ENCODE measurements at regions not wholly inside any gene's neighbourhood (a gene's known extent, or its start where the extent isn't known, plus 50 kb on each side); places are given as distances from the start of the nearest gene placed in this dataset.

DNA sequence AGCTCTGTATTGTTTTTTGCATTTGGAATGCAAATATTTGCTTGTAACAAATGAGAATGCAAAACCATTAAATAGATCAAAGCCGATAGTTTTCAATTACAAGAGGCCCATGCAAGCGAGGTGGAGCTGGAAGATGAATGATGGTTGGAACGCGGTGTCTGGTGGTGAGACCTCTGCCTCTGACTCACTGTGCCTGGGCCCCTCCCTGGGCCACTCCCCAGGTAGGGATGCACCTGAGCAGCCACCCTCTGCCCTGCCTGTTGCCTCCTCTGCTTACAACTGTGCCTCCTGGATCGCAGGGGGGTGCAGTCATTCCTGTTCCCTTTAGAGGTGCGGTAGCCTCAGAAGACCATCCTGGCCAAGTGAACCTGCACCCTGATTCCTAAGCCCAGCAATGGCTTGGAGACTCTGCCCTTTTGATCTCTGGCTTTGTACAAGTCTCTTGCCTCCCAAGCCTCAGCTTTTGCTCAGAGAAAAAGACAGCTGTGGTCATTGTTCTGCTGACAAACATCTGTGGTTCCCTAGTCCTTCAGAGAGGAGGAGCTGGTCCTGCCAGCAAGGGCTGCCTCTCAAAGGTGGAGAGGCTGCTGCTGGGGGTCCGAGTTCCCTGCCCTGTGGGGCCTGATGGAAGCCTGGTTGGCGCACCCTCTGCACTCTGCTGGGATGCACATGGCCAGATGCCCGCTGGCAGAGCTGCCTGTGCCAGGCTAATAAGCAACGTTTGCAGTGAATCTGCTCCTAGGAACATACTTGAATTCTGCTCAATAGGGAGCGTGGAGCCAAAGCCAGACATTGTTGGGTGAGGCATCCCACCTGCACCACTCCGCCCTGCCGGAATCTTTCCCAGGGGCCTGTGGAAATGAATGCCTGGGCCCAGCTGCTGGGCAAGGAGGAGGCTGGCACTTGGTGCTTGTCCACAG, 126.3 kb upstream of the TCERG1L start:
- TF ChIP-seq, protein P1, sequence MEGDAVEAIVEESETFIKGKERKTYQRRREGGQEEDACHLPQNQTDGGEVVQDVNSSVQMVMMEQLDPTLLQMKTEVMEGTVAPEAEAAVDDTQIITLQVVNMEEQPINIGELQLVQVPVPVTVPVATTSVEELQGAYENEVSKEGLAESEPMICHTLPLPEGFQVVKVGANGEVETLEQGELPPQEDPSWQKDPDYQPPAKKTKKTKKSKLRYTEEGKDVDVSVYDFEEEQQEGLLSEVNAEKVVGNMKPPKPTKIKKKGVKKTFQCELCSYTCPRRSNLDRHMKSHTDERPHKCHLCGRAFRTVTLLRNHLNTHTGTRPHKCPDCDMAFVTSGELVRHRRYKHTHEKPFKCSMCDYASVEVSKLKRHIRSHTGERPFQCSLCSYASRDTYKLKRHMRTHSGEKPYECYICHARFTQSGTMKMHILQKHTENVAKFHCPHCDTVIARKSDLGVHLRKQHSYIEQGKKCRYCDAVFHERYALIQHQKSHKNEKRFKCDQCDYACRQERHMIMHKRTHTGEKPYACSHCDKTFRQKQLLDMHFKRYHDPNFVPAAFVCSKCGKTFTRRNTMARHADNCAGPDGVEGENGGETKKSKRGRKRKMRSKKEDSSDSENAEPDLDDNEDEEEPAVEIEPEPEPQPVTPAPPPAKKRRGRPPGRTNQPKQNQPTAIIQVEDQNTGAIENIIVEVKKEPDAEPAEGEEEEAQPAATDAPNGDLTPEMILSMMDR (IDR thresholded peaks at IDR 0.05; ENCODE audit: extremely low read depth, missing control alignments): no peak
- no peak for DNase-seq (ENCODE audit: low spot score)

DNA sequence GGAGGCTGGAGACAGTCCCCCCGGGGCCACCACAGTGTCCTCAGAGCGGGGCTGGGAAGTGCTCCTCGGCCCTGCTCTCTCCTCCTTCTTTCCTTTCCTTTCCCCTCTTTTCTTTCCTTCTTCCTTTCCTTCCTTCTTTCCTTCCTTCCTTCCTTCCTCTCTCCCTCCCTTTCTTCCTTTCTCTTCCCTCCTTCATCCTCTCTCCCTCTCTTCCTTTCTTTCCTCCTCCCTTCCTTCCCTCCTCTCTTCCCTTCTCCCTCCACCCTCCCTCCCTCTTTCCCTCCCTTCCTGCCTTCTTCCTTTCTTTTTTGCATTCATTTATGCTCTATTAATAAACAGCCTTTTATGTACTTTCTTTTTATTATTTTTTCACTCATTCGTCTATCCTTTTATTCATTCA, 127.1 kb upstream of the TCERG1L start:
- DNase-seq (ENCODE audit: low spot score): no peak
- TF ChIP-seq, protein P1 (IDR thresholded peaks at IDR 0.05; ENCODE audit: extremely low read depth, missing control alignments): no peak

DNA sequence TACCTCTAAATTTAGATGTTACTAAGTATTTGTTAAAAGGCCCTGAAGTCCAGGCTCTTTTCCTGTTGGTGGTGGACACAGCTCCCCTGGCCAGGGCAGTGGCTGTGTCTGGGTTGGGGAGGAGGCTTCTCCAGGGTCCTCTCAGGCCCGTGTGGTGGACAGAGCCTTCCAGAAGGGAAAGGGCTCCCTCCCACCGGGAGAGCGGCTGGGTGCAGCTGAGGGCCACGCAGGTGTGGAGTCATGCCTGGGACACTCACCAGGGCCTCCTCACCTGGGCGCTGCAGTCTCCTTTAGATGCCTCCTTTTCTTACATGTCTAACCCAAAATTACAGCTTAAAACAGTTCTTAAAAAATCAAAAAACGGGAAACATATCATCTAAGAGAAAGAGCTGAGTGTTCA, 128.2 kb upstream of the TCERG1L start:
- TF ChIP-seq, protein P1 (IDR thresholded peaks at IDR 0.05; ENCODE audit: extremely low read depth, missing control alignments): no peak

DNA sequence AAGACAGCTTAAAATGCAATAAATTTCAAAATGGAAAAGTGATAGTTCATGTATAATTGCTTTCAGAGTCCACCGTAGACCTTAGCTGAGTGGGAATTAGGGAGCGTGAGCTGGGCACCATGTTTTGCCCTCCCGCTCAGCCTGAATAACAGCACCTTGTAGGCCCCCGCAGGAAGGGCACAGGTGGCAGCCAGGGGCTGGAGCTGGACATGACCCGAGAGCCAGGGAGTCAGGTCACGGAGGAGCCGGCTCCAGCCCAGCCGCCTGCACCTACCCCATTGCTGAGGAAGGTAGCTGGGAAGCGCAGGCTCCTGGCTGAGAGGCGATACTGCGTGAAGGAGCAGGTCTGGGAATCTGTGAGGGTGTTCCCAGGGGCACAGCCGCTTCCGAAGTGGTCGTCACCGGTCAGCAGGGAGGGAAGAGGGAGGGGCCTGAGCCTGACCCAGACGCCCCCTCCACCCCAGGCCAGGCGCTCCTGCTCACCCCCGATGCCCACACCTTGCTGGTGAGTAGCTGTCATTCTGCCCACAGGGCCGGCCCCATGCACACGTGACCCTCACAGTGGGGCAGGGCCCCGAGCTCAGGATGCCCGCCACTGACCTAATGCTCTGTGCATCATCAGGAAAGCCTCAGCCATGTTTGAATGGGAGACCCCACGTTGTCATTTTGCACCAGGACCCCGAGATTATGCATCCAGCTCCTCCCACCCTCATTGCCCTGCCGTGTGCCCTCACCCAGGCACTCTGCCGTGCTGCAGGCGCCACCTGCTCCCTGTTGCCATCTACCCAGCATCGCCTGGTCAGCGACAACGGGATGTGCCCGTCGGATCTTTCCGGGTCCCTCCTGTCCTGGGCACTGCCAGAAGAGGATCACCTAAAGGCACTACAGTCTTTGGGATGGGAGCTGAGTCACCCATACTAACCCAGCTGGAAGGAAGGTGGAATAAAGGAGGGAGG, 129.2 kb upstream of the TCERG1L start:
- no peak for DNase-seq (ENCODE audit: low spot score)
- TF ChIP-seq, protein P1 (IDR thresholded peaks at IDR 0.05; ENCODE audit: extremely low read depth, missing control alignments): no peak

More for the DNA sequence above, 128.2 kb upstream of the TCERG1L start:
- DNase-seq (ENCODE audit: low spot score): no peak

DNA sequence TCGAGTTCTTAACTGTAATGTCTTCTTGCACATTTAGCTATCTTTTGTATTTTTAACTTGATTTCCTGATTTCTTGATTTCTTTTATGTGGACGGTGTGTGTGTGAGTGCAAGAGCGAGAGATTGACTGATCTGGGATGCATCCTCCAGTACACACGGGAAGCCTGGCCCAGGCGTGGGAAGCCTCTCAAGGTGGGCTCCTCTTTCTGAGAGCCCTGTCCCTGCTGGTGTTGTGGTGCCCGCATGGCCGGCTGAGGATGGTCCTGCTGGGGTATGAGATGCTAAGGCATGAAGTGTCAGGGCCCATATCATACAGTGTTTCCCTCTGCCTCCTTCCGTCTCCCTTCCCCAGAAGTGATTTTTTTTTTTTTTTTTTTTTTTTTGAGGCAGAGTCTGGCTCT, 130.8 kb upstream of the TCERG1L start:
- DNase-seq (ENCODE audit: low spot score): no peak
- TF ChIP-seq, protein P1 (IDR thresholded peaks at IDR 0.05; ENCODE audit: extremely low read depth, missing control alignments): no peak

DNA sequence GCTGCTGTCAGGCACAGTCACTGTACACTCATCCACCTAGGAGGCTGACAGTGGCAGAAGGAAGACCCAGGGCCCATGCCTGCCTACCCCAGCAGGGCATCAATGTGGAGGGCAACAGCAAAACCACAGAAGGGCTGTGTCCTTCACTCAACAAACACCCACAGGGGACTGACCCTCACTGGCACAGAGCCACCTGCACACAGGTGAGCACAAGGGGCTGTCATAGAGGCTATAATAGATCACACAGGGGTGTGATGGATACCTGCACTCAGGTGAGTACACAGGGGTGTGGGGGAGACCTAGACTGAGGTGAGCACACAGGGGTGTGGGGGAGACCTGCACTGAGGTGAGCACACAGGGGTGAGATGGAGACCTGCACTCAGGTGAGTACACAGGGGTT, 132.8 kb upstream of the TCERG1L start:
- no peak for DNase-seq (ENCODE audit: low spot score)
- TF ChIP-seq, protein P1 (IDR thresholded peaks at IDR 0.05; ENCODE audit: extremely low read depth, missing control alignments): no peak
